Small intestine (tissue), 7 donors: ENCODE measurements at regions not wholly inside any gene's neighbourhood (a gene's known extent, or its start where the extent isn't known, plus 50 kb on each side); places are given as distances from the start of the nearest gene placed in this dataset.

Source experiments
- DNase-seq, 2 donors: peaks; one replicate each; pipeline versions ENCODE4 v3.0.0 to v3.0.0-alpha.2; 2013
- FAIRE-seq: peaks from 2 replicates; lab custom pipeline; 2012; peaks lifted over from hg19 to GRCh38; lab: Jason Lieb, UNC
- H3K27ac ChIP-seq, 3 donors: one replicate each; pipeline ENCODE4 v1.5.1; 2013; ENCODE audit warnings: low read length in 2 of 3, mild to moderate bottlenecking in 2 of 3, control low read depth in 1 of 3, inconsistent platforms in 1 of 3, low read depth in 1 of 3, moderate library complexity in 1 of 3
- H3K27me3 ChIP-seq, 3 donors: one replicate each; pipeline ENCODE4 v1.6.1; 2013; ENCODE audit warnings: low read length in 3 of 3, inconsistent platforms in 1 of 3; ENCODE audit not compliant: control insufficient read depth in 3 of 3, insufficient read depth in 3 of 3
- H3K36me3 ChIP-seq, 3 donors: one replicate each; pipeline ENCODE4 v1.6.1; 2013; ENCODE audit warnings: low read length in 3 of 3, inconsistent platforms in 1 of 3, low read depth in 1 of 3, mild to moderate bottlenecking in 1 of 3, moderate library complexity in 1 of 3; ENCODE audit not compliant: control insufficient read depth in 3 of 3, insufficient read depth in 2 of 3
- H3K4me1 ChIP-seq, 3 donors: one replicate each; pipeline ENCODE4 v1.6.1; 2013; ENCODE audit warnings: low read length in 2 of 3, inconsistent platforms in 1 of 3, low read depth in 1 of 3, mild to moderate bottlenecking in 1 of 3, moderate library complexity in 1 of 3; ENCODE audit not compliant: control insufficient read depth in 3 of 3, insufficient read depth in 2 of 3
- H3K4me3 ChIP-seq, 3 donors: one replicate each; pipeline ENCODE4 v1.5.1; 2013; ENCODE audit warnings: low read length in 3 of 3, control low read depth in 1 of 3, inconsistent platforms in 1 of 3, low read depth in 1 of 3, mild to moderate bottlenecking in 1 of 3, moderate library complexity in 1 of 3
- H3K9me3 ChIP-seq, 2 donors: one replicate each; pipeline ENCODE4 v1.6.1; 2013; ENCODE audit warnings: low read depth in 1 of 2, low read length in 1 of 2; ENCODE audit not compliant: control insufficient read depth in 2 of 2, insufficient read depth in 1 of 2
- WGBS, 3 donors: extraction: QIAGEN DNeasy Blood & Tissue Kit; methylation state at CpG; one replicate each; pipeline ENCODE4 v1.1.7; 2013; 5-methylcytosine and 5-hydroxymethylcytosine counted together
- donor health status: healthy with polysubstance abuse.
- donor health status: control.
- donor health status: control.
- donor health status: Bipolar disorder and iron deficiency.
- donor health status: healthy.

GRCh38 chr2:3138621-3139020 is 239.0 kb downstream of the EIPR1 start:
- FAIRE-seq (no peak), DNase-seq (no peak)
- no peak overlapping the region for H3K4me3 ChIP-seq
- peaks cover 0 to 20% of the 10 kb centered on the region in 2 donors for H3K9me3 ChIP-seq
- no peaks in the 10 kb centered on the region for H3K4me1 ChIP-seq
- no peaks in the 10 kb centered on the region for H3K27me3 ChIP-seq
- 86 to 96% (median 89%) methylated on average over 9 of the region's 9 CpGs for WGBS, 3 donors
- no peaks in the 10 kb centered on the region for H3K36me3 ChIP-seq
- no peak overlapping the region for H3K27ac ChIP-seq

- Histone ChIP-seq H3K27ac (no peak overlapping the region), H3K27me3 (no peaks in the 10 kb centered on the region), H3K4me1 (no peaks in the 10 kb centered on the region), H3K9me3 (peaks cover 0 to 20% of the 10 kb centered on the region in 2 donors), H3K36me3 (no peaks in the 10 kb centered on the region), H3K4me3 (no peak overlapping the region)
- DNase-seq, result no peak
- FAIRE-seq, result no peak
- 87 to 90% (median 88%) methylated on average over 5 of the region's 5 CpGs for WGBS, 3 donors
Measured at GRCh38 chr2:3137651-3138300, 239.8 kb downstream of the EIPR1 start.

GRCh38 chr2:3135676-3136075 is 241.9 kb downstream of the EIPR1 start:
- Histone ChIP-seq H3K27me3 (no peaks in the 10 kb centered on the region), H3K27ac (no peak overlapping the region), H3K4me3 (no peak overlapping the region), H3K9me3 (peaks cover 0 to 16% of the 10 kb centered on the region in 2 donors), H3K4me1 (no peaks in the 10 kb centered on the region), H3K36me3 (no peaks in the 10 kb centered on the region)
- 81 to 88% (median 87%) methylated on average over 5 of the region's 5 CpGs for WGBS, 3 donors
- DNase-seq, result no peak
- no peak for FAIRE-seq

- peaks cover 0 to 4% (median 0%) of the 10 kb centered on the region in 3 donors for H3K27me3 ChIP-seq
- peaks cover 0 to 16% of the 10 kb centered on the region in 2 donors for H3K9me3 ChIP-seq
- H3K4me1 ChIP-seq, result no peaks in the 10 kb centered on the region
- no peak overlapping the region for H3K4me3 ChIP-seq
- FAIRE-seq (no peak), DNase-seq (no peak)
- no peak overlapping the region for H3K27ac ChIP-seq
- no peaks in the 10 kb centered on the region for H3K36me3 ChIP-seq
- 93 to 95% (median 95%) methylated on average over 14 of the region's 14 CpGs for WGBS, 3 donors
Measured at GRCh38 chr2:3134026-3134571, 243.5 kb downstream of the EIPR1 start.

GRCh38 chr2:3132966-3133365 is 244.7 kb downstream of the EIPR1 start:
- FAIRE-seq (no peak), DNase-seq (no peak)
- Histone ChIP-seq H3K4me3 (no peak overlapping the region), H3K4me1 (no peaks in the 10 kb centered on the region), H3K9me3 (peaks cover 0 to 16% of the 10 kb centered on the region in 2 donors), H3K27ac (no peak overlapping the region), H3K36me3 (no peaks in the 10 kb centered on the region), H3K27me3 (peaks cover 0 to 4% (median 0%) of the 10 kb centered on the region in 3 donors)
- WGBS, 3 donors, result 79 to 87% (median 85%) methylated on average over 11 of the region's 11 CpGs

- Histone ChIP-seq H3K36me3 (no peaks in the 10 kb centered on the region), H3K27ac (no peak overlapping the region), H3K4me1 (no peaks in the 10 kb centered on the region), H3K27me3 (peaks cover 0 to 6% (median 0%) of the 10 kb centered on the region in 3 donors), H3K9me3 (peaks cover 0 to 16% of the 10 kb centered on the region in 2 donors), H3K4me3 (no peak overlapping the region)
- DNase-seq (no peak), FAIRE-seq (no peak)
- WGBS, 3 donors, result 81 to 88% (median 86%) methylated on average over 10 of the region's 10 CpGs
Measured at GRCh38 chr2:3132466-3132865, 245.2 kb downstream of the EIPR1 start.

- DNase-seq, result no peak
- 64 to 82% (median 77%) methylated on average over 22 of the region's 22 CpGs for WGBS, 3 donors
- FAIRE-seq, result no peak
Measured at GRCh38 chr2:3131636-3132326, 245.8 kb downstream of the EIPR1 start.

GRCh38 chr2:3130889-3131635 is 246.6 kb downstream of the EIPR1 start:
- H3K36me3 ChIP-seq, result no peaks in the 10 kb centered on the region
- DNase-seq (no peak), FAIRE-seq (no peak)
- WGBS, 3 donors, result 53 to 71% (median 62%) methylated on average over 18 to 19 of the region's 19 CpGs
- peaks cover 0 to 11% of the 10 kb centered on the region in 2 donors for H3K9me3 ChIP-seq
- no peaks in the 10 kb centered on the region for H3K4me1 ChIP-seq
- H3K27ac ChIP-seq, result no peak overlapping the region
- H3K27me3 ChIP-seq, result peaks cover 0 to 6% (median 0%) of the 10 kb centered on the region in 3 donors
- H3K4me3 ChIP-seq, result no peak overlapping the region

More at GRCh38 chr2:3131636-3132326, 245.8 kb downstream of the EIPR1 start:
- Histone ChIP-seq H3K9me3 (peaks cover 0 to 16% of the 10 kb centered on the region in 2 donors), H3K27ac (no peak overlapping the region), H3K4me1 (no peaks in the 10 kb centered on the region), H3K36me3 (no peaks in the 10 kb centered on the region), H3K4me3 (no peak overlapping the region), H3K27me3 (peaks cover 0 to 6% (median 0%) of the 10 kb centered on the region in 3 donors)
